HT1080 (cell line): ENCODE measurements at regions not wholly inside any gene's neighbourhood (a gene's known extent, or its start where the extent isn't known, plus 50 kb on each side); places are given as distances from the start of the nearest gene placed in this dataset.

ENCODE experiments used
- DNase-seq: peaks from one replicate; pipeline ENCODE4 v3.0.0-alpha.2; 2015; ENCODE audit warnings: low read depth

DNA sequence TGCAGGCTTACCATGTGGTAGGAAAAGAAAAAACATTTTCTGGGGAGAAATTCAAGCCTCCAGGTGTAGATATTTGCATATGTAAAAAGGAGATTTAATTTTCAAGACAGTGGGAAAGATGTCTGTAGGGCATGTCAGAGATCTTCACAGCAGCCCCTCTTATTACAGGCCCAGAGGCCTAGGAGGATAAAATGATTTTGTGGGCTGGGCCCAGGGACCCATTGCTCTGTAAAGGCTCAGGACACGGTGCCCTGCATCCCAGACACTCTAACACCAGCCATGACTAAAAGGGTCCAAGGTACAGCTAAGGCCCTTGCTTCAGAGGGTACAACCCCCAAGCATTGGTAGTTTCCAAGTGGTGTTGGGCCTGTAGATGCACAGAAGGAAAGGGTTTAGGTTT lies 680.1 kb downstream of the IGSF11 start:
- DNase-seq: no peak

DNA sequence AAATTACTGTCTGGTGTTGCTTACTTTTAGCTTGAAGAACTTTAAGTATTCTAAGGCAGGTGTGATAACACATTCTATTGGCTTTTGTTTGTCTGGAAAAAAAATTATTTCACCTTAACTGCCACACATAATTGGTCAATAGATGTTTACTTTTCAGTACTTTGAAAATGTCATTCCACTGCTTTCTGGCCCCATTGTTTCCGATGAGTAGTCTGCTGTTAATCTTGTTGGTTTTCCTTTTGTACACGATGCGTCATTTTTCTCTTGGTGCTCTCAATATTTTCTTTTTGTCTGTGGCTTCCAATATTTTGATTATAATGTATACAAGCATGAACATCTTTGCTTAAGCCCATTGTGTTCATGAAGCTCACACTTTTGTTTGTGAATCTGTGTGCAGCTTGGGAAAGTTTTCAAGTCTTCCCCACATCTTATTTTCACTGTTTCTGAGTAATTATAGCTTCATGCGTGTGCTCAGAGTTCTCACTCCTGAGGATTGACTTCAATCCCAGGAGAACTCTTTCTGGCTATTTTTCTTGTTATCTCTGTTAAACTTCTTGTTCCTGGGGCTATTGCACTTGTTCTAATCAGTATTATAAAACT lies 664.7 kb downstream of the IGSF11 start:
- DNase-seq: no peak

DNA sequence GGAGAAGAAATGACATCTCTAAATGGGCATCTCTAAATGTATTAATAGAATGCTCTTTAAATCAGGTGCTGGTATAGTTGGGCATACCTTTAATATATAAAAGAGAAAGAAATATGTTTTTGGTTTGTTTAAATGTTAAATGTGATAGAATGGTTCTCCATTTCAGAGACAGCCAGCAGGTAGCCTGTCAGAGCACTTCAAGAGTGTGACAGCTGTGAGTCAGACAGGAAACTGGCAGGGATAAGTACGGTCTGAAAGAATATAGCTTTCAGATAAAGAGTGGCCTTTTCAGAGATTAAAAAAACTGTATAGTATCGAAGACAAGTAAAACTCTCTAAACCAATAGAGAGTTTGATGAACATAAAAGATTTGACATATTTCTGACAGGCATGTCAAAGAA lies 654.1 kb downstream of the IGSF11 start:
- peak; percentile 13 for DNase-seq

DNA sequence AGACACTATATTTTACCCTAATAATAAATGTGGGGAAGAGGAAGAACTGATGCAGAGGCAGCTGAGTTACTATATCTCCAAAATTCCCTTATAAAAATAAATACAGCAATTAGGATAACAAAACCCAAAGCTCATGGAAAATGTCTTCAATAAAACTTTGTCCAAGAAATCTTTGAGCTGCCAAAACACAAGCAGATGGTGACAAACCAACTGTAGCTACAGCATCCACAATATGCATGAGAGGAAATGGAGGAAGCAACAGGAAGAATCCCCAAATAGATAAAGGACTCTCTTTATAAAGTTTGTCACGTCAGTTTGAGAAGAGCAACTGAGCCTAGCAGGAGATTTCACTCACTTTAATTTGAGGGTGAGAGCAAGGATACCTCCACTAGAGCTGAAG lies 638.2 kb downstream of the IGSF11 start:
- no peak for DNase-seq

- DNase-seq: no peak
Observed at GRCh38 chr3:118400086-118400485, 634.6 kb downstream of the IGSF11 start.

- no peak for DNase-seq
Observed at GRCh38 chr3:118400886-118401285, 633.8 kb downstream of the IGSF11 start.

DNA sequence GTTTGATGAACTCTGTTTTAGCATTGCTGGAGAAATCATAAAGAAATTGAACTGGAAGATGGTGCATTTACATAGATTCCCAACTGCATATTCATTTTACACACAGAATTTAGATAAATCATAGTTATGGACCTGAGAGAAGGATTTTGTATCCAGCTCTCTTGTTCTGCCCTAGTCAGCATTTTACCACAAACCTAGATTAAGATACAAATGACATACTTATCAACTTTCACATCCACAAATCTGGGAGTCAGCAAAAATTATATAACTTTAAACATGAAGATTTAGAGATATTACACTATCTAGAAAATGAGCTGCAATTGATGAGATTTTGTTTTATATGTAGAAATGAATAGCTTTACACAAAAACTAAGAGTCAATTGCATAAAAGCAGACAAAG lies 632.8 kb downstream of the IGSF11 start:
- no peak for DNase-seq

GRCh38 chr3:118402971-118403370 lies 631.7 kb downstream of the IGSF11 start:
- no peak for DNase-seq

DNA sequence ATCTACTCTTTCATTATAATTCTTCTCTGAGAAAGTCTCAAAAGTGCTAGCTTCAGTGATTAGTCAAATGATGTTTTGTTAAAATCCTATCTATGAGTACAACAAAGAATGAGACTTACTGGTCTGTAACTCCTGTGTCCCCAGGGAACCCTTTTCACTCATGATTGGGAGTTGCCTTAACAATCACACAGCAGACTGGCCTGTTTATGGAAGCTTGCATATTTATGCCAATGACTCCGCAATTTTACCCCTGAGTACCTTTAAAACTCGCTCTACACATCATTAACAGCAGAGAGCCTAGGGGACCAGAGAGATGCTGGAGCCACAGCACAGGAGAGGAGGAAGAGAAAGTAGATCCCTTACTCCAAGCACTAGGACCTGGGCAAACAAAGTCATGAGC lies 628.1 kb downstream of the IGSF11 start:
- no peak for DNase-seq

GRCh38 chr3:118408431-118408830 lies 626.2 kb downstream of the IGSF11 start:
- DNase-seq: peak; percentile 6

- DNase-seq: no peak
Observed at GRCh38 chr3:118412503-118412902, 622.1 kb downstream of the IGSF11 start.

DNA sequence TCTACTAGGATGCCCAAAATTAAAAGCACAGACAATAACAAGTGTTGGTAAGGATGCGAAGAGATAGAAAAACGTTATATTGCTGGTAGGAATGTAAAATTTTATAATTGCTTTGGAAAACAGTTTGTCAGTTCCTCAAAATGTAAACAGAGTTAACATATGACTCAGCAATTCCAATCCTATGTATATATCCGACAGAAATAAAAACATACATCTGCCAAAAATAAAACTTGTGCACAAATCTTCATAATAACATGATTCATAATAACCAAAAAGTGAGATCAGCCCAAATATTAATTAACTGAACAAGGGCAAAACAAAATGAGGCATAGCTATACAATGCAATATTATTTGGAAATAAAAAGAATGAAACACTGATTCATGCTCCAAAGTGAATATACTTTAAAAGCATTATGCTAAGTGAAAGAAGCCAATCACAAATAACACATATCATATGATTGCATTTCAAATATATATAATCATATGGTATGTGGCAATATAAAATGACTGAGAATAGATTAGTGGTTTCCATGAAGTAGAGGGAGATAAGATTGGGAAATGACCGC lies 609.3 kb downstream of the IGSF11 start:
- DNase-seq: no peak

DNA sequence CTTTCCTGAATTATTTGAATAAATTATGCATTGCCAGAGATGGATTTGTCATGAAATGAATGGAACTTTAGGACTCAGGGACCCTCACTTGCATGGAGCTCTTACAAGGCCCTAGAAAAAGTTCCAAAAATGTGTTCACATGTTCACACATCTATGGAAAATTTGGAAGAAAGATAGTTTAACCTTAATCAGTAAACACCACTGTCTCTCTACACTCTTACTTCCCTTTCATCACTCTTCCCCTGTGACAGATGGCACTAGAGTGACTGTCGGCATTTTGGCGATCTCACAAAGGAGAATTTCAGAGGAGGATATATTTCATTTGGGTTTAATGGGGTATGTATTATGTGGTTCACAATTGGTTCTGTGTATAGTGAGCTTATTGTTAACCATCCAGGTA lies 600.8 kb downstream of the IGSF11 start:
- no peak for DNase-seq

DNA sequence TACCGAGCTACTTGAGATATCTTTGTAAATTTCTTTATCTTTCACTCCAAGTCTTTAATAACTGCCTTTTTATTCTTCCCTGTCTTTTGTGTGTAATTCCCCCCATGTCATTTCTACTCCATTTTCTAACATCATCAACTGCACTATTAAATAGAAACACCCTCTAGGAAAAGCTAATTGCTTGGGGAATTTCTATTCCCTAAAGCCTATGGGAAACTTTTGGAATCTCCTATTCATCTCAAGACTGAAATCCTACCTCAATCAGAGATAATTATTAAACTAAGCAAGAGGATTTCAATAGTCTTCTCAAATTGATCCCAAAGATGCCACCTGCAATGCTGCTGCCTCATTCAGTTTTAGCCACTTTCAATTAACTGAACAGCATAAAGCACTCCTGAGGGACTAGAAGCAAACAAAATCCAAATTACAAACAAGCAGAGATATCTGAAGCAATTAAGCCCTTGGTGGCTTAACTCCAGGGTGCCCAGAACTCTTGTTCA lies 598.7 kb downstream of the IGSF11 start:
- no peak for DNase-seq

- no peak for DNase-seq
Observed at GRCh38 chr3:118436697-118437262, 597.9 kb downstream of the IGSF11 start.

DNA sequence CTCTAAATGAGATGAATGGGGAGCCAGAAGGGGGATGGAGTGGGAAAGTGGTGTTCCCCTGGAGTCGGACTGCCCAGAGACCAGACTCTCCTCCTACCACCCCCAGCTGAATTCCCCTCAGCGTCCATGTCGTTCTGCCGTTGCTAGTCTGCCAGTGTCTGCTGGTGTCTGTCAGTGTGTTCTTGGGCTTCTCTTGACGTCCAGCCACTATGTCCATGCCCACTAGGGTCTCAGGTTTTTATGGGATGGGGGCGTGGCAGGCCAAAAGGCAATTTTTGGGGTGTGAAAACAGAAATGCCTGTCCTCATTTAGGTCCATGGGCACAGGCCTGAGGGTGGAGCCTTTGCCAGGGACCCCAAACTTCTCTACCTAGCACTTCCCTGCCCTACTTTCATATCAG lies 589.6 kb downstream of the IGSF11 start:
- DNase-seq: no peak

- DNase-seq: no peak
Observed at GRCh38 chr3:118447339-118447738, 587.3 kb downstream of the IGSF11 start.

DNA sequence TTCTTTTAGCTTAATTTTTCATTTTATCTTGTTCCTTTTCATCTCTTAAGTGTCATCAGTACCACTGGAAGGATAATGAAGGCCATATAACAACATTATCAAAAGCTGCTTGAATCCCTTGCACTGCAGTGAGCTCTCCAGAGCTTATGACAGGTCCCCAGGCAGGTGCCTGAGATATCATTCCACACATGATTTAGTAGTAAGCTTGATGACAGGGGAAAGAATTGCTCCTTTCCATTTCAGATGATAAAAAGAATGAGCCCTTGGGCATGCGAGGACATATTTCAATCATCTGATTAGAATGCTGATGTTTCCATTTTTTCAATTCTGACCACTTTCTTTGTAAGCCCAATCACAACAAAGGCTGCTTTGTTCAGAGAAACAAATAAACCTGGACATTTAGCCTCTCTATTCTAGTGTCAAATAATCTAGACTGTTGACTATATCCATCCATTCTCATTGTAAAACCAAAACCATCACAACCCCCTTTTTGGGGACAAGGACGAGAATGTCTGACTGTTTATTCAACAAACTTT lies 567.8 kb downstream of the IGSF11 start:
- DNase-seq: no peak

GRCh38 chr3:118468801-118469200 lies 565.8 kb downstream of the IGSF11 start:
- DNase-seq: no peak

DNA sequence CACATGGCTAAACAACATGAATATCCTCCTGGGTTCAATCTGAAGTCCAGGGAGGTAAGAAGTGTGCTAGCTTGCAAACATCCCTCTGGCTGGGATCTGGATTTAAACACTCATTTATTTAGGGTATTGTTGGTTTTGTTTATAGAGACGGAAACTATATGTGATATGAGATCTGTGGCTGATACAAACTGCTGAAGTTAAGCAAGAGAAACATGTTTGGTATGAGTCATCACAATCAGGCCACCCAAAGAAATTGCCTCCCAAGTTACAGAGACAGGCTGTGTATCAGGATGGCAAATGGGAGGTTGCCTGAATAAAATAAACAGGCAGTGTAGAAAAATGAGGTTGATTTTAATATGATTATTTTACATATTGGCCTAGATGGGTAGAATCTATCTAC lies 562.1 kb downstream of the IGSF11 start:
- peak; percentile 63 for DNase-seq

GRCh38 chr3:118473343-118473742 lies 561.3 kb downstream of the IGSF11 start:
- DNase-seq: no peak

- DNase-seq: no peak
Observed at GRCh38 chr3:118476885-118477618, 557.6 kb downstream of the IGSF11 start.
